ENCODE measurements at regions not wholly inside any gene's neighbourhood (a gene's known extent, or its start where the extent isn't known, plus 50 kb on each side); places are given as distances from the start of the nearest gene placed in this dataset.

GRCh38 chr5:75993643-75994520 is 89.3 kb upstream of the SV2C start:
- no peak for TF ChIP-seq CTCF (IDR thresholded peaks at IDR 0.05; ENCODE audit: low read depth, low read length)
- TF ChIP-seq EZH2phosphoT487 (IDR thresholded peaks at IDR 0.05; ENCODE audit: low read depth) = no peak

Measured in OCI-LY3 (cell line).